Activated T-helper 17 cell treated with anti-CD3 and anti-CD28 coated beads, Interleukin-2, amount 50 U/mL, for 72 hours (primary cell): ENCODE measurements at regions not wholly inside any gene's neighbourhood (a gene's known extent, or its start where the extent isn't known, plus 50 kb on each side); places are given as distances from the start of the nearest gene placed in this dataset.

ENCODE experiments used
- ATAC-seq: fragments of 150-1000 bp; cut with Tn5 transposase; replicated peaks from 2 replicates; pipeline ENCODE4 v1.10.0; 2021; ENCODE audit warnings: mild to moderate bottlenecking, moderate library complexity
- H3K27ac Mint-ChIP-seq: one replicate; pipeline ENCODE4 v1.8.0; 2022; ENCODE audit warnings: mixed read lengths
- H3K27me3 Mint-ChIP-seq: one replicate; pipeline ENCODE4 v1.8.0; 2022; ENCODE audit warnings: mixed read lengths
- H3K36me3 Mint-ChIP-seq: one replicate; pipeline ENCODE4 v1.8.0; 2022; ENCODE audit warnings: low read depth, mild to moderate bottlenecking, mixed read lengths
- H3K4me1 Mint-ChIP-seq: one replicate; pipeline ENCODE4 v1.8.0; 2022; ENCODE audit warnings: mixed read lengths
- H3K4me3 Mint-ChIP-seq: one replicate; pipeline ENCODE4 v1.8.0; 2022; ENCODE audit warnings: mild to moderate bottlenecking, mixed read lengths
- H3K9me3 Mint-ChIP-seq: one replicate; pipeline ENCODE4 v1.8.0; 2022; ENCODE audit warnings: mixed read lengths

DNA sequence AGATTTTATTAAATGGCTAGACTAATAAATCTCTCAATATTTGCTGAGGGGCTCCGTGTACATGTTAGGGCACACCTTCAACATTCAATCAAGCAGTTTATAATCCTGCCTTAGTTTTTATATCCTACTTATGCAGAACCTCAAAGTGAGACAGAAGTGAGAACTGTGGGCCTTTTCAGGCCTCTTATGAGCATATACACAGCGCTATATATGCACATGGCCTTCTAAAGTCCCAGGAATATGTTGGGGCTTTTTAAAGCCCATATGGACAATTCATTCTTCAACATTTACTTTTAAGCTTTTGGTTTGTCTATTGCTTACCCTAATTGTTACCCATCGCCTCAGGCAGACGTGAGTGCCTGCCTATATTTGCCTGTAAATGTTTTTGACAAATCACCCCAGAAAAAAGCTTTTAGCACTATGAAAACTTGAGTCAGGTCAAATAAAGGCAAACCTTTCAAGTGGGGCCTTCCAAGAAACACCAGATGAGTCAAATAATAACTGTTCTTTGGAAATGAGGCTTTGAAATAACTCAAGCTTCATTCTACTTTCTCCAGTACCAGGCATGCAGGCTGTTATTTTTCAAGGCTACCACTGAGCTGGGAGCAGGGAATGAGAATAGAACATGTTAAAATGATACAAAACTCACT, 58.2 kb downstream of the ESM1 start:
- H3K4me1 Mint-ChIP-seq = no peaks in the 10 kb centered on the region
- peak; percentile 76 for ATAC-seq
- peaks cover 11% of the 10 kb centered on the region for H3K9me3 Mint-ChIP-seq
- H3K36me3 Mint-ChIP-seq = no peaks in the 10 kb centered on the region
- no peak overlapping the region for H3K27ac Mint-ChIP-seq
- H3K4me3 Mint-ChIP-seq = no peak overlapping the region
- H3K27me3 Mint-ChIP-seq = peaks cover under 1% of the 10 kb centered on the region

DNA sequence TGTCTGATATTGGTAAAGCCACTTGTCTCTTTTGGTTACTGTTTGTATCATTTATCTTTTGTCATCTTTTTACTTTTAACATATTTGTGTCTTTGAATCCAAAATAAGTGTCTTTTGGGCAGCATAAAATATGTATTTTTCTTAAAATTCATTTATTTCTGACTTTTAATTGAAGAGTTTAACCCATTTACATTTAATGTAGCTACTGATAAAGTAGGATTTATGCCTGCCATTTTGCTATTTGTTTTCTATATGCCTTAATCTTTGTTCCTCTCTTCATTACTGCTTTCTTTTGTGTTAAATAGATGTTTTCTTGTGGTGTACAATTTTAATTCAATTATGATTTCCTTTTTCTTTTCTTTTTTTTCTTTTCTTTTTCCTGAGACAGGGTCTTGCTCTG, 60.9 kb downstream of the ESM1 start:
- Mint-ChIP-seq H3K27me3 (peaks cover 16% of the 10 kb centered on the region), H3K36me3 (no peaks in the 10 kb centered on the region), H3K4me1 (no peaks in the 10 kb centered on the region), H3K9me3 (peaks cover 11% of the 10 kb centered on the region), H3K27ac (no peak overlapping the region), H3K4me3 (no peak overlapping the region)
- no peak for ATAC-seq

DNA sequence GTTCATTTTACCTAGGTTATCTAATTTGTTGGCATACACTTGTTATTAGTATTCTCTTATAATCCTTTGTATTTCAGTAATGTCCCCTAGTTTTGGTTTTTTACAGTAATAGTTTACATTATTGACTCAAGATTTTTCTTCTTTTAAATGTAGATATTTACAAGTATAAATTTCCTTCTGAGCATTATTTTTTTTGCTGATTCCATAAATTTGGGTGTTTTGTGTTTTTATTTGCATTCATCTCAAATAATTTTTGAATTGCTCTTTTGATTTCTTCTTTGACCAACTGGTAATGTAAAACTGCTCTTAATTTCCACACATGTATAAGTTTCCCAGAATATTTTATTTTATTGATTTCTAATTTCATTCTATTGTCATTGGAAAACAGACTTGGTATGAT, 68.1 kb downstream of the ESM1 start:
- no peaks in the 10 kb centered on the region for H3K36me3 Mint-ChIP-seq
- no peaks in the 10 kb centered on the region for H3K4me1 Mint-ChIP-seq
- no peak overlapping the region for H3K27ac Mint-ChIP-seq
- no peak for ATAC-seq
- H3K9me3 Mint-ChIP-seq = no peaks in the 10 kb centered on the region
- H3K4me3 Mint-ChIP-seq = no peak overlapping the region
- peaks cover 35% of the 10 kb centered on the region for H3K27me3 Mint-ChIP-seq

DNA sequence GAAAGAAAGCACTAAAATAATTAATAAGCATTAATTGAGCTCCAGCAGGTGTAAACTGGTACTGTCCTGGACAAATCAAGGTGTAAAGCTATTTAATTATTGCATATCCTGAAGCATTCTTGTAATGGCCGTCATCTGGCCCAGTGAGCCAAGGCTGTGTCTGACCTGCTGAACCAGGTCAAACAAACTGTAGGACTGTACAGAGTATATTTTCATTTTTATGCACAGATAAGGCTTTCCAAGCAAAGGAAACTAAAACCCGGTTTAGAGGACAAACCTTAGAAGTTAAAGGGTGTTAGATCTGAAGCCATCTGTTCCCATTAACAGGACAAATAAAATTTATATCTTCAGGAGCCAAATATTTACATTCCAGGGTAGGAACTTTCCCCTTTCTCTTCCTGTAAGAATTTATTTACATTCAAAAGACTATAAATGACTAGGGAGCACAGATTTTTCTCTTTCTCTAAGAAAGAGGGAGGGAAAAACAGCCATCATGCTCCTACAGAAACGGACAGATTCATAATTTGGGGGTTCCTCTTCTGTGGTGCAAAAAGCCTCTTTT, 69.8 kb downstream of the ESM1 start:
- no peak for ATAC-seq

DNA sequence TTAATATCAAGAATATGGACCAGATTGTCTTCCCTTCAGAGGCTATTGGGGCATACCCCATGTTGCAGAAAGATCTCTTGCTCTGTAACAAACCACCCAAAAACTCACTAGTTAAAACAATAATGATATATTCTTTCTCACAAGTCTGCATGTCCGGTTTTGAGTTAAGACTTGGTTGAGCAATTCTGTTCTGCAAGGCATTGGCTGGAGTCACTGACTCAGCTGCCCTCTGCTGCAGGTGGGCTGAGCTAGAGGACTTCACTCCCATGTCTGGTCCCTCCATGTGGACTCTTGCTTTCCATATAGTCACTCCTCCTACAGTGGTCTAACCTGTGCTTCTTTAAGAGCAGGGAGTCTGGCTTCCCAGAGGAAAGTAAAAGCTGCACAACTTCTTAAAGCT, 73.4 kb downstream of the ESM1 start:
- no peak for ATAC-seq
- Mint-ChIP-seq H3K4me3 (no peak overlapping the region), H3K27ac (no peak overlapping the region), H3K9me3 (no peaks in the 10 kb centered on the region), H3K27me3 (peaks cover 38% of the 10 kb centered on the region), H3K36me3 (no peaks in the 10 kb centered on the region), H3K4me1 (no peaks in the 10 kb centered on the region)

More for the DNA sequence above, 69.8 kb downstream of the ESM1 start:
- H3K27ac Mint-ChIP-seq = no peak overlapping the region
- H3K4me1 Mint-ChIP-seq = no peaks in the 10 kb centered on the region
- H3K9me3 Mint-ChIP-seq = no peaks in the 10 kb centered on the region
- H3K36me3 Mint-ChIP-seq = no peaks in the 10 kb centered on the region
- H3K4me3 Mint-ChIP-seq = no peak overlapping the region
- peaks cover 33% of the 10 kb centered on the region for H3K27me3 Mint-ChIP-seq

DNA sequence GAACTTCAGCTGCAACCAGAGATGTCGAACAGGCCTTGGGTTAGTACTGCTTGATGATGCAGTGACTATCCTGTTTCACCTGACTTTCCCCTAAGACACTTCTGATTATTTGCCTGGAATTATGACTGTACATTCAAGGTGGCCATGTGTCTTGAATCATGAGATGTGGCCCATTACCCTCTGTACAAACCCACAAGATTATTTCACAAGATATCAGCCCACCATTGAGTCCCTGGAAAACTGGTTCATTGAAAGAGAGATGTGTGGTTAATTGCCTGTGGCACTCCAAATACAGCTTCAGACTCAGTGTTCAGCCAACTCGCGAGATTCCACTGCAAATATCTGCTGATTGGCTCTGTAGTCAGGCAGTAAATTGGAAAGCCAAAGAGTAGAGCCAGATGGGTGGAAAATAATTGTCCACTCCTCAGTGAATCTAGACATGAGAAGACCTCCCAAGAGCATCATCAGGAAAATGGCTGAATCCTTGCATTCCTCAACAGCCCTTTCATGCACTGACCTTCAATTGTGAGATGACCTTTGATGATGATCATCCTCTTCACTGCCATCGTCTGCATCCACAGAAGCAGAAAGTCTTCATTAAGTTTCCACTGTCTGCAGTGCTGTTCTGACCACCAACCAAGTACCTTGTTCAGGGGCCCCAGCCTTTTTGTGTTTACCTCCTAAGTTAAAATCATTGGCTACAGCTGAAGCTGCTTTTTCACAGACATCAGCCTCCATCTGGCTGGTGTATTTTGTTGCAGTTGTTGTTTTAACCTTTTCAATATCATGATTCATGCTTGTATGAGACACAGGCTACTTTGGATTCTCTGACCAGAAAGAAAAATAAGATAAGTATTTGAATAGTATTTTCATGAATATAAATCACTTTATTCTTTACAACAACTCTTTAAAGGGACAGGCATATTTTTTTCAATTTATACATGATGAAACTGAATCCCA, 75.2 kb downstream of the ESM1 start:
- Mint-ChIP-seq H3K27ac (no peak overlapping the region), H3K36me3 (no peaks in the 10 kb centered on the region), H3K4me3 (no peak overlapping the region), H3K9me3 (no peaks in the 10 kb centered on the region), H3K4me1 (no peaks in the 10 kb centered on the region), H3K27me3 (peaks cover 38% of the 10 kb centered on the region)
- no peak for ATAC-seq

DNA sequence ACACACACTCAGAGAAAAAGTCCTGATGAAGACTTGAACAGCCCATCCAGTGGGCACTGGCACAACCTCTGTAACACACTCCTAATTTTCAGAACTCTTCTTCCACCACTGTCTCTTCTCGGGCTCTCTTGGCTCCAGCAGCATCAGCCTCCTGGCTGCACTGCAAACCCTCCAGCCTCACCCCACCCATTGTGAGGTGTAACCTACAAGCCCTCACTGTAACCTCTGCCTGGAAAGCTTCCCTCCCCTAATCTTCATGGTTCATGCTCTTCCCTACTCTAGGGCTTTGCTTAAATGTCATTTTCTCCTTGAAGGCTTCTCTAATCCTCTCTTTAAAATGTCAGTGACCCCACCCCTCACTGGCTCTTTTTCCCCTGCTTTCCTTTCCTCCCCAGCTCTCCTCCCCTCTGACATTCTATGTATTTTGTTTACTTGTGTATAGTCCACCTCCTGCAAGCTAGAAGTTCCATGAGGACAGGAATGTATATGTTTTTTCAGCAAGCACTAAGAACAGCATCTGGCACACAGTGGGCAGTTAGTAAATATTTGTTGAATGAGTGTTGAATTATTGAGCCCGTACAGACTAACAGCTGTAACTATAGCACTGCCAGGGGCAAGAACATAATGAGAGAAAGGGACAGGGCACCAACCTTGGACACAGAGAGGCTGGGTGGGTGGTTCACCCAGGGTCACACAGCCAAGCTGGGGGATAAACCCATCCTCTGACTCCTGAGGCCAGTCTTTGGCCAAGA, 76.4 kb downstream of the ESM1 start:
- H3K4me1 Mint-ChIP-seq = no peaks in the 10 kb centered on the region
- no peak for ATAC-seq
- H3K27ac Mint-ChIP-seq = no peak overlapping the region
- H3K27me3 Mint-ChIP-seq = peaks cover 46% of the 10 kb centered on the region
- no peak overlapping the region for H3K4me3 Mint-ChIP-seq
- H3K9me3 Mint-ChIP-seq = no peaks in the 10 kb centered on the region
- H3K36me3 Mint-ChIP-seq = no peaks in the 10 kb centered on the region

DNA sequence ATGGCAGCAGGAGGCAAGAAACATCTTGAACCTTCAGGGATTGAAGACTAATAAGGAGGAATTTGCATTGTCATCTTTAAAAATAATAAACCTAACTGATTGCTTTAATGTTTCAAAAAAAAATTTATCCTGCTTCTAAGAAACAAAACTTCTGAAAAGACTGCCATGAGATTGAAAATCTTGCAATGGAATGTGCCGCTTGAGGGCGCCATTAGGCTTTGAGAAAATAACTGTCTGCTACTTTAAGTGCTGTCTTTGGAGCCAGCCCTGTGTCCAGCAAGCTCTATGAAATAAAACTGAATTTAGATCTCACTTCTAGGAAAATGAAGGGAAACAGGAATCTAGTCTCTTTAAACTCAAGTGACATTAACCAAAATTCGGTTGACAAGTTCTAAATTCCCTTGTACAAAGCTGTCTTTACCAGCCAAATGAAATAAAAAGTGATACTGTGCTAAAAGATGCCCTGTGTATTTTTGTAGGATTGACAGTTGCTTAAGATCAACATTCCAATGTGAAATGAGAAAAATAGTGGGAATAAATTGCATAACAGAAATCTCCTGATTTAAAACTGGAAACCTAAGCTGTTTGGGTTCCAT, 79.4 kb downstream of the ESM1 start:
- Mint-ChIP-seq H3K27ac (no peak overlapping the region), H3K4me3 (no peak overlapping the region), H3K9me3 (no peaks in the 10 kb centered on the region), H3K36me3 (no peaks in the 10 kb centered on the region), H3K4me1 (peaks cover 10% of the 10 kb centered on the region), H3K27me3 (peaks cover 44% of the 10 kb centered on the region)
- ATAC-seq = no peak

DNA sequence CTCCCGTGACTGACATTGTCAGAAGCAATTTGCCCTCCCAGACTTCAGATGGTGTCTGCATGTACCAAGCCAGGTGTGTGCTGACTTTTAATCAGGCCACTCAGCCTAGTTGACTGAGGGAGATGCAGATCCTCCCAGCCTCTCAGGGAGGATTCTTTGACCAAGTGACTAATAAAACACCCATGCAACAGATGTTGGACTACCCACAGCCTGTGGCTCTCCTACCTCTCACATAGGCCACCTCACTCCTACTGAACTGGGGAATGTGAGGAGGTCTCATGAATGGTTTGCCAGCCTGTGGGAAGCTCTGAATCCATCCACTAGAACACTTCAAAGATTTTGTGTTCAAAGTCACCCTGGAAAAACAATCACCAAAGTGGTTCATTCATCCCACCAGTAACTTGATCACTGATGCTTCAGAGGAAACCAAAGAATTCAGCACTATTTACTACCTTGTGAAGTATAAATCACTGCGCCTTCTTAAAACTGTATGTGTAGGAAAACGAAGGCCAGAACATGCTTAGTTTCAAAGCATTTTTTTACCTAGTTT, 80.1 kb downstream of the ESM1 start:
- Mint-ChIP-seq H3K27ac (no peak overlapping the region), H3K4me1 (peaks cover 10% of the 10 kb centered on the region), H3K36me3 (no peaks in the 10 kb centered on the region), H3K9me3 (no peaks in the 10 kb centered on the region), H3K27me3 (peaks cover 41% of the 10 kb centered on the region), H3K4me3 (no peak overlapping the region)
- ATAC-seq = no peak

DNA sequence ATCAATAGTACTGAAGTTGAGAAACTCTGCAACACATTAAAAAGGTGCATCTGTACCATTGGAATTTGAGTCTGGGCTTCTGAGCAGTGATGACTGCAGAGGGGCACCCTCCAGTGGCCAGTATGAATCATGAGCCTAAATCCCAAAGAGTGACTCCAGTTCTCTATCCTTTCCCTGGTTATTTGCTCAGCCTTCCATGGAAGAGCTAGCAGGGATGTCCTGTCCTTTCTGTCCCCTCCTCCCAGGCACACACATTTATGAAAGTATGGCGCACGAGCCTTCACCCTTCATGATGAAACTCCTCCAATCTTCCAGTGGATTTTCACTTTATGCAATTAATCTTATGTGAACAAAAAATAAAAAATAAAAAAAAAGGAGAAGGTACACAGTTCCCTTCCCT, 81.0 kb downstream of the ESM1 start:
- Mint-ChIP-seq H3K4me1 (peaks cover 10% of the 10 kb centered on the region), H3K36me3 (no peaks in the 10 kb centered on the region), H3K4me3 (no peak overlapping the region), H3K9me3 (no peaks in the 10 kb centered on the region), H3K27me3 (peaks cover 46% of the 10 kb centered on the region), H3K27ac (no peak overlapping the region)
- no peak for ATAC-seq

DNA sequence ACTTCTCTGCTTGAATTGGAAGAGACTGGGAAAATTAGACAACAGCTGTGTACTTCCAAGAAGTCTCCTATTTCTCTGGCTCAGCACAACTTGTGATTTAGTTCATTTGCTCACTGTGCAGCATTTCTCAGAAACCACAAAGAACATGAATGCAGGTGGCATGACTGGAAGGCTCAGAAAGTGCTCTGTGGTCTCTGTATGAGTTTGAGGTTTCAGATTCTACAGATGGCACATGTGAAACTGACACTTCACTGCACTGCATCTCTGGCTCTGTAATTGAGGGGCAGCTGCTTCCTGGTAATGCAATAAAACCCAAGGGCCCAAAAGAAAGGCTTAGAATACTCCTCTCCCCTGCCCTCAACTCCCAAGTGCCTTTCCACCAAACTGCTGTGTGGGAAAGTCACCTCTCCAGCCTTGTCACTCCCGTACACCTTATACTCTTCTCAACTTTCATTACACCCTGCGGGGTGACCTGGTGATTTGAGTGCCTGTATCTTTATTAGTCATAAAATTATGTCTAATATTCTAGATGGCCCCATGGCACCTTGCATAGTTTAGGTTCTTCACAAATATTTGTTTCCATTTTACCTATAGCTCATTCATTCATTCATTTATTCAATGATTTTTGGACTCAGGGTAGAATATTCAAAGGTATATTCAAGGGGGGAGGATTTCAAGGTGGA, 82.5 kb downstream of the ESM1 start:
- ATAC-seq = peak; percentile 99
- Mint-ChIP-seq H3K36me3 (no peaks in the 10 kb centered on the region), H3K27me3 (peaks cover 46% of the 10 kb centered on the region), H3K9me3 (no peaks in the 10 kb centered on the region), H3K4me1 (peaks cover 10% of the 10 kb centered on the region), H3K4me3 (peak overlapping the region; percentile 40), H3K27ac (peak overlapping the region; percentile 20)

DNA sequence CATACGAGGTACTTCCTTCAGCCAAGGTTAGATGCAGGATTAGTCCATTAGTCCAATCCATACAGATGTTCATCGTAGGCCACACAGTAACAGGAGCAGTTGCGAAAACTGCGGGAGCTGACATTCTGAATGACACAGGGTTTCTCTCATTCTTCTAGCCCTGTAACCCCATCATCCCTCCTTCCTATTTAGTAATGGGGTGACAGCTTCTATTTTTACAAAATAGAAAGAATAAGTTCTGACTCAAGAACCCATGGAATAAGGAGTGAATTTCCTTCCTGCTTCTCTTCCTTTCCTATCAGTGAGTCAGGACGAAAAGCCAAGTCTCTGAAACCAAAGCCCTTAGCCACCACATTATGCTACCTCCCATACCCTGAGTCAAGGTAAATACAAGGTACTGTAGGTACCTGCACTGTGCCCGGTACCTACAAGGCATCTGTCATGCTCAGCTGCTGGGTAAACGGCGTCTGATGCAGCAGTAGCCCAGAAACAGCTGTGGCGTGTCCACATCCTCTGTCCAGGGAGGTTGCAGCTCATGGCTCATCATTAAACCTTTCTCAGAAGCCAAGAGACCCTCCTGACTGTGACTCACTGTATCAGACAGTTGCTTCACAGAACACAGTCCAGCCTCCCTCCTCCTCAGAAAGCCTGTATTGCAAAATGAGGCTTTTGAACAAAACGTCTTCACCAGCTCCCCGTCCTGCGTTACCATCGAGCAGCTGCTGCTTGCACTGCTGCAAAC, 84.2 kb downstream of the ESM1 start:
- H3K9me3 Mint-ChIP-seq = no peaks in the 10 kb centered on the region
- no peak overlapping the region for H3K27ac Mint-ChIP-seq
- H3K36me3 Mint-ChIP-seq = no peaks in the 10 kb centered on the region
- no peak for ATAC-seq
- H3K4me3 Mint-ChIP-seq = no peak overlapping the region
- peaks cover 10% of the 10 kb centered on the region for H3K4me1 Mint-ChIP-seq
- peaks cover 44% of the 10 kb centered on the region for H3K27me3 Mint-ChIP-seq

DNA sequence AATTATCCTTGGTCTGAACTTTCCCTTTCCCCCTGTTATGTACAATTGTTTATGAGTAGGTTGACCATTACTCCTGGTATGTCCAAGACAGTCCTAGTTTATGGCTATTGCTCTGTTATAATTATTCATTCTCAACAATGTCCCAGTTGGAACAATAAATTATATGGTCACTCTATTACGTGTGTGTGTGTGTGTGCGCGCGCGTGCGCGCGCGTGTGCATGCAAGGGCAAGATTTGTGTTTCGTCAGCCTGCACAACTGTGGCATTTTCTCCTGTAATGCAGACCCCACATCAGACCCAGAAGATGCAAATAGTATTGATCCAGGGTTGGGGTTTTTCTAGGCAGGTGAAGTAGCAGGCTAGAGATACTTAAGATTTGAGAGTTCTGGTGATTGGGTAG, 88.4 kb downstream of the ESM1 start:
- Mint-ChIP-seq H3K4me3 (no peak overlapping the region), H3K4me1 (no peaks in the 10 kb centered on the region), H3K27ac (no peak overlapping the region), H3K9me3 (no peaks in the 10 kb centered on the region), H3K27me3 (peaks cover 40% of the 10 kb centered on the region), H3K36me3 (no peaks in the 10 kb centered on the region)
- ATAC-seq = no peak
